Mesendoderm (in vitro differentiated cells): ENCODE measurements at regions not wholly inside any gene's neighbourhood (a gene's known extent, or its start where the extent isn't known, plus 50 kb on each side); places are given as distances from the start of the nearest gene placed in this dataset.

Experiments
- DNase-seq: peaks from one replicate; pipeline ENCODE4 v3.0.0; 2013
- H2AK5ac ChIP-seq: 2 replicates; pipeline ENCODE4 v1.6.1; 2013; ENCODE audit warnings: low read length, inconsistent platforms
- H2BK120ac ChIP-seq: 2 replicates; pipeline ENCODE4 v1.6.1; 2013; ENCODE audit warnings: low read depth, mild to moderate bottlenecking, low read length, moderate library complexity, mixed read lengths
- H2BK15ac ChIP-seq: replicated peaks from 2 replicates; pipeline ENCODE4 v1.6.1; 2013; ENCODE audit warnings: low read depth, mild to moderate bottlenecking, moderate library complexity
- H2BK5ac ChIP-seq: 2 replicates; pipeline ENCODE4 v1.6.1; 2013; ENCODE audit warnings: low read length, inconsistent platforms
- H3K18ac ChIP-seq: 2 replicates; pipeline ENCODE4 v1.6.1; 2013; ENCODE audit warnings: mild to moderate bottlenecking, low read length, mixed read lengths
- H3K23ac ChIP-seq: one replicate; pipeline ENCODE4 v1.6.1; 2013; ENCODE audit warnings: low read length
- H3K27ac ChIP-seq: 2 replicates; pipeline ENCODE4 v1.5.1; 2013; ENCODE audit warnings: low read depth, mild to moderate bottlenecking, inconsistent platforms, low read length, moderate library complexity
- H3K27me3 ChIP-seq: 2 replicates; pipeline ENCODE4 v1.6.1; 2013; ENCODE audit warnings: low read length, control low read depth, mild to moderate bottlenecking, inconsistent platforms; ENCODE audit not compliant: insufficient read depth, poor library complexity
- H3K36me3 ChIP-seq: 2 replicates; pipeline ENCODE4 v1.6.1; 2013; ENCODE audit warnings: low read length, inconsistent platforms; ENCODE audit not compliant: control insufficient read depth, insufficient read depth
- H3K4ac ChIP-seq: one replicate; pipeline ENCODE4 v1.6.1; 2013; ENCODE audit warnings: low read depth, mild to moderate bottlenecking, low read length, moderate library complexity
- H3K4me1 ChIP-seq: 2 replicates; pipeline ENCODE4 v1.6.1; 2013; ENCODE audit warnings: low read depth, low read length, inconsistent platforms; ENCODE audit not compliant: control insufficient read depth
- H3K4me2 ChIP-seq: 2 replicates; pipeline ENCODE4 v1.6.1; 2013; ENCODE audit warnings: low read length
- H3K4me3 ChIP-seq: 2 replicates; pipeline ENCODE4 v1.5.1; 2013; ENCODE audit warnings: mild to moderate bottlenecking, low read length
- H3K56ac ChIP-seq: one replicate; pipeline ENCODE4 v1.6.1; 2013; ENCODE audit warnings: low read length
- H3K79me1 ChIP-seq: 2 replicates; pipeline ENCODE4 v1.6.1; 2013; ENCODE audit warnings: low read length, inconsistent platforms
- H3K79me2 ChIP-seq: 2 replicates; pipeline ENCODE4 v1.6.1; 2013; ENCODE audit warnings: mild to moderate bottlenecking, low read length; ENCODE audit not compliant: control insufficient read depth, insufficient read depth
- H3K9ac ChIP-seq: 2 replicates; pipeline ENCODE4 v1.6.1; 2013; ENCODE audit warnings: low read length, inconsistent platforms
- H4K5ac ChIP-seq: one replicate; pipeline ENCODE4 v1.6.1; 2013; ENCODE audit warnings: low read length
- H4K8ac ChIP-seq: one replicate; pipeline ENCODE4 v1.6.1; 2013; ENCODE audit warnings: low read depth, mild to moderate bottlenecking, control low read depth, low read length, moderate library complexity
- WGBS: extraction: QIAGEN DNeasy Blood & Tissue Kit; methylation state at CpG from one replicate; pipeline ENCODE4 v1.1.7; 2013; ENCODE audit warnings: low lambda C conversion rate, missing lambda C conversion rate; ENCODE audit not compliant: insufficient coverage; ENCODE audit errors: extremely low coverage; 5-methylcytosine and 5-hydroxymethylcytosine counted together

GRCh38 chr14:25150934-25151790, 101.2 kb upstream of the STXBP6 start:
- Histone ChIP-seq H3K4me2 (no peak overlapping the region), H3K36me3 (no peaks in the 10 kb centered on the region), H4K8ac (no peak overlapping the region), H3K18ac (no peak overlapping the region), H3K4me1 (no peaks in the 10 kb centered on the region), H2AK5ac (no peak overlapping the region), H3K4ac (no peak overlapping the region), H3K4me3 (no peak overlapping the region), H2BK5ac (no peak overlapping the region), H3K23ac (no peak overlapping the region), H2BK120ac (no peak overlapping the region), H3K27me3 (no peaks in the 10 kb centered on the region), H2BK15ac (no peak overlapping the region), H3K27ac (no peak overlapping the region), H3K9ac (no peak overlapping the region), H4K5ac (no peak overlapping the region), H3K79me2 (no peaks in the 10 kb centered on the region), H3K56ac (no peak overlapping the region), H3K79me1 (no peaks in the 10 kb centered on the region)
- DNase-seq = peak; percentile 57
- WGBS = no CpG with 5 or more reads among the region's 7 CpGs

GRCh38 chr14:25150401-25150800, 100.5 kb upstream of the STXBP6 start:
- H3K27me3 ChIP-seq = no peaks in the 10 kb centered on the region
- DNase-seq = no peak
- no peaks in the 10 kb centered on the region for H3K79me1 ChIP-seq
- H2BK5ac ChIP-seq = no peak overlapping the region
- no peak overlapping the region for H3K4me2 ChIP-seq
- no peak overlapping the region for H2AK5ac ChIP-seq
- H3K4ac ChIP-seq = no peak overlapping the region
- no peak overlapping the region for H2BK15ac ChIP-seq
- H4K8ac ChIP-seq = no peak overlapping the region
- no peak overlapping the region for H3K23ac ChIP-seq
- no peaks in the 10 kb centered on the region for H3K4me1 ChIP-seq
- H3K18ac ChIP-seq = no peak overlapping the region
- H3K4me3 ChIP-seq = no peak overlapping the region
- no peak overlapping the region for H4K5ac ChIP-seq
- no peak overlapping the region for H3K56ac ChIP-seq
- H2BK120ac ChIP-seq = no peak overlapping the region
- H3K36me3 ChIP-seq = no peaks in the 10 kb centered on the region
- H3K79me2 ChIP-seq = no peaks in the 10 kb centered on the region
- H3K9ac ChIP-seq = no peak overlapping the region
- no peak overlapping the region for H3K27ac ChIP-seq

- no peak overlapping the region for H3K56ac ChIP-seq
- H3K79me2 ChIP-seq = no peaks in the 10 kb centered on the region
- no peak overlapping the region for H3K4ac ChIP-seq
- H3K9ac ChIP-seq = no peak overlapping the region
- no peak overlapping the region for H3K18ac ChIP-seq
- H3K36me3 ChIP-seq = no peaks in the 10 kb centered on the region
- H2BK15ac ChIP-seq = no peak overlapping the region
- no peak overlapping the region for H2BK120ac ChIP-seq
- no peak overlapping the region for H2AK5ac ChIP-seq
- no peaks in the 10 kb centered on the region for H3K27me3 ChIP-seq
- no peak overlapping the region for H2BK5ac ChIP-seq
- no peak overlapping the region for H3K4me2 ChIP-seq
- no peak overlapping the region for H3K23ac ChIP-seq
- H3K79me1 ChIP-seq = no peaks in the 10 kb centered on the region
- no peak overlapping the region for H4K5ac ChIP-seq
- WGBS = no CpG with 5 or more reads among the region's 2 CpGs
- no peaks in the 10 kb centered on the region for H3K4me1 ChIP-seq
- no peak for DNase-seq
- no peak overlapping the region for H3K27ac ChIP-seq
- no peak overlapping the region for H4K8ac ChIP-seq
- no peak overlapping the region for H3K4me3 ChIP-seq
Measured at GRCh38 chr14:25140411-25140810, 90.5 kb upstream of the STXBP6 start.

GRCh38 chr14:25136811-25137210, 86.9 kb upstream of the STXBP6 start:
- Histone ChIP-seq H3K4me2 (no peak overlapping the region), H3K36me3 (no peaks in the 10 kb centered on the region), H3K9ac (no peak overlapping the region), H4K8ac (no peak overlapping the region), H2BK5ac (no peak overlapping the region), H3K23ac (no peak overlapping the region), H2BK120ac (no peak overlapping the region), H3K18ac (no peak overlapping the region), H4K5ac (no peak overlapping the region), H3K4me1 (peaks cover 3% of the 10 kb centered on the region), H3K79me1 (no peaks in the 10 kb centered on the region), H3K4ac (no peak overlapping the region), H3K4me3 (no peak overlapping the region), H3K56ac (no peak overlapping the region), H3K79me2 (no peaks in the 10 kb centered on the region), H2AK5ac (no peak overlapping the region), H3K27me3 (no peaks in the 10 kb centered on the region), H3K27ac (no peak overlapping the region), H2BK15ac (no peak overlapping the region)
- DNase-seq = no peak
- no CpG with 5 or more reads among the region's 5 CpGs for WGBS

- Histone ChIP-seq H3K79me2 (no peaks in the 10 kb centered on the region), H4K5ac (no peak overlapping the region), H3K4me3 (no peak overlapping the region), H3K4ac (no peak overlapping the region), H3K56ac (no peak overlapping the region), H3K27ac (no peak overlapping the region), H4K8ac (no peak overlapping the region), H3K27me3 (no peaks in the 10 kb centered on the region), H2AK5ac (no peak overlapping the region), H2BK15ac (no peak overlapping the region), H3K36me3 (no peaks in the 10 kb centered on the region), H3K4me2 (no peak overlapping the region), H3K79me1 (no peaks in the 10 kb centered on the region), H3K18ac (no peak overlapping the region), H3K9ac (no peak overlapping the region), H3K4me1 (peaks cover 3% of the 10 kb centered on the region), H2BK5ac (no peak overlapping the region), H3K23ac (no peak overlapping the region), H2BK120ac (no peak overlapping the region)
- no CpG with 5 or more reads among the region's 5 CpGs for WGBS
- DNase-seq = no peak
Measured at GRCh38 chr14:25134184-25134583, 84.2 kb upstream of the STXBP6 start.
